Body of pancreas (tissue), 4 donors: ENCODE measurements at regions not wholly inside any gene's neighbourhood (a gene's known extent, or its start where the extent isn't known, plus 50 kb on each side); places are given as distances from the start of the nearest gene placed in this dataset.
A peak's percentile ranks its signal among the peaks of the same experiment; 100 is the strongest.

Source experiments
- ATAC-seq: fragments of 150-250 bp; one replicate; pipeline ENCODE4 v1.9.1; 2016
- DNase-seq, 4 donors: peaks; one replicate each; pipeline ENCODE4 v3.0.0-alpha.2; 2019
- H3K27ac ChIP-seq, 4 donors: fragments of 200-600 bp; sonication (generic); 1 replicate in 3 of 4; 2 replicates in 1 of 4; pipeline versions ENCODE4 v1.5.1 to v1.6.1; 2016 to 2019; ENCODE audit warnings: mild to moderate bottlenecking in 1 of 4, mixed read lengths in 1 of 4, moderate library complexity in 1 of 4
- H3K27me3 ChIP-seq, 2 donors: fragments of 200-600 bp; sonication (generic); one replicate each; pipeline ENCODE4 v1.6.0; 2016; ENCODE audit warnings: mild to moderate bottlenecking in 1 of 2
- H3K36me3 ChIP-seq, 2 donors: fragments of 200-600 bp; sonication (generic); replicated peaks in 1 of 2; 2 replicates each; pipeline ENCODE4 v1.5.1; 2016; ENCODE audit warnings: low read depth in 2 of 2; ENCODE audit not compliant: insufficient read depth in 1 of 2
- H3K4me1 ChIP-seq: fragments of 200-600 bp; sonication (generic); one replicate; pipeline ENCODE4 v1.6.0; 2016
- H3K4me3 ChIP-seq, 2 donors: fragments of 200-600 bp; sonication (generic); 1 replicate in 1 of 2; 2 replicates in 1 of 2; pipeline ENCODE4 v1.5.1; 2016 to 2019
- H3K9me3 ChIP-seq, 3 donors: fragments of 200-600 bp; sonication (generic); 1 replicate in 2 of 3; 2 replicates in 1 of 3; pipeline ENCODE4 v1.5.1; 2016
- POLR2A ChIP-seq, 3 donors: fragments of 450-650 bp; IDR thresholded peaks; one replicate each; pipeline ENCODE4 v1.6.1; 2016; ENCODE audit warnings: antibody characterized with exemption in 3 of 3, mild to moderate bottlenecking in 2 of 3
- WGBS, 2 donors: methylation state at CpG; one replicate each; pipeline ENCODE4 v1.1.5; 2017; 5-methylcytosine and 5-hydroxymethylcytosine counted together
- intact Hi-C: fragments of 100-400 bp; cut with DNase I; formaldehyde crosslinking; loops from one replicate; pipeline ENCODE4 v1.15.1; 2023
- TF ChIP-seq, protein P1 (sequence below), 7 experiments: fragments of 450-650 bp in 4 of 7; fragments of 200-600 bp in 3 of 7; sonication (generic) in 3 of 7; IDR thresholded peaks; one replicate each; pipeline ENCODE4 v1.5.1; 2016 to 2019; ENCODE audit warnings: antibody characterized with exemption in 7 of 7

DNA sequence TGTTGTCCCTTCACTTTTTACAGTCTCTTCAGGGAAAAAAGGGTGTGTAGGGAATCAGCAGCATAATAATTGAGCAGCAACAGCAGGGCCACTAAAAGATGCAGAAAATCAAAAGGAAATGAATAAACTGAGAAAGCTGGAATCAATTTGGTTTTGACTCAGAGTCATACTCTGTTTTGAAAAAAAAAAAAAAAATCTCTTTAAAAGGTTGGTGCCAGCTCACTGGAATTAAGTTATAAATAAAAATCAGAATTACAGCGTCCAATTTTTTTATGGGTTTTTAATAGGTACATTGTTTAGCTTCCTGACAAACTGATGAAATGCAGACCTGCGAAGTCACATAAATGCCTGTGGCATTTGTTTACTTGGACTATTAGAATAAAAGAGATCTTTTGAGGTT lies 231.9 kb downstream of the COG6 start:
- intact Hi-C loops, result no loop called here
- Histone ChIP-seq H3K9me3 (peaks cover 0 to 10% (median 0%) of the 10 kb centered on the region in 3 donors), H3K36me3 (no peaks in the 10 kb centered on the region), H3K4me1 (no peaks in the 10 kb centered on the region), H3K27me3 (no peaks in the 10 kb centered on the region), H3K27ac (no peak overlapping the region), H3K4me3 (no peak overlapping the region)
- DNase-seq (no peak), ATAC-seq (no peak)
- WGBS, 2 donors, result 64 to 86% methylated on average over 2 of the region's 2 CpGs
- TF ChIP-seq, protein P1, sequence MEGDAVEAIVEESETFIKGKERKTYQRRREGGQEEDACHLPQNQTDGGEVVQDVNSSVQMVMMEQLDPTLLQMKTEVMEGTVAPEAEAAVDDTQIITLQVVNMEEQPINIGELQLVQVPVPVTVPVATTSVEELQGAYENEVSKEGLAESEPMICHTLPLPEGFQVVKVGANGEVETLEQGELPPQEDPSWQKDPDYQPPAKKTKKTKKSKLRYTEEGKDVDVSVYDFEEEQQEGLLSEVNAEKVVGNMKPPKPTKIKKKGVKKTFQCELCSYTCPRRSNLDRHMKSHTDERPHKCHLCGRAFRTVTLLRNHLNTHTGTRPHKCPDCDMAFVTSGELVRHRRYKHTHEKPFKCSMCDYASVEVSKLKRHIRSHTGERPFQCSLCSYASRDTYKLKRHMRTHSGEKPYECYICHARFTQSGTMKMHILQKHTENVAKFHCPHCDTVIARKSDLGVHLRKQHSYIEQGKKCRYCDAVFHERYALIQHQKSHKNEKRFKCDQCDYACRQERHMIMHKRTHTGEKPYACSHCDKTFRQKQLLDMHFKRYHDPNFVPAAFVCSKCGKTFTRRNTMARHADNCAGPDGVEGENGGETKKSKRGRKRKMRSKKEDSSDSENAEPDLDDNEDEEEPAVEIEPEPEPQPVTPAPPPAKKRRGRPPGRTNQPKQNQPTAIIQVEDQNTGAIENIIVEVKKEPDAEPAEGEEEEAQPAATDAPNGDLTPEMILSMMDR (IDR thresholded peaks at IDR 0.05), result no peak
- TF ChIP-seq POLR2A (IDR thresholded peaks at IDR 0.05), result no peak

DNA sequence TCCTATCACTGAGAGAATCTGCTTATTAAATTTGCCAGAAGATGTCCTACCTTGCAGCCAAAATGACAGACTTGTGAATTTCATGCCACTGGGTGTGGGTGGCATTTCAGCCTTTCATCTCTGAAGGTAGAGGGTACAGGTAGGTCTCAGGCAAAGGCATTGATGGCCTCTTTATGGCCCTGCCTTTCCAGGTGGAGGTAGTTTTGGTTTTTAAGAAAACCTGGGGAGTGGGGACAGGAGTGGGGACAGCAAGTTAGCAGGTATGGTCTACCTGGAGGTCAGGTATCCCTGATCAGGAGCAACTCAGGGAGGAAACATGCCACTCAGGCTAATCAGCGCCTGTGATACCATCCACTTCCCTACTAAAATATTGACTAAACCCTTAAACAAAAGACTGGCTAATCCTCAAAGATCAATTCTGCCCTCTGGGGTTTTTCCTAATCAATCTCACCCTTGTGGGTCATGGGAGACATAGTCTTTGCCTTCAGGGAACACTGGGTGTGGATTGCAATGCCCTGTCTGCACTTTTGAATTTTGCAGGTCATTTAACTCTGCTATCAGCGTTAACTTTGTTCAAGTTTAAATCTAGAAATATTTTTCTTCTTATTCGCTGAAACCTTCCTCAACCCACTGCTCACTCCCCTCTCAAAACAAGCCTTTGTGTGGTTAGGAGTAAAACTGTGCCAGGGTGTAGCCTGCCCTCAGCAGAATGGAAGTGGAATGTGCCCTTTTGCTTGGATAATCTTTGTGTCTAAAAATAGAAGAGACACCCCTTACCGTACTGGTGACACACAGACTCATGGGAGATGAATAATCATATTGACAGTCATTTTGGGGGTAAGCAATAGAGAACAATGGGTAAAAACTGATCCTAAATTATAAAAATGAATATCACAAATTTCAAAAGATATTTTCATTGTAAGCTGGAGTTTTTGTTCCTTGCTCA lies 233.7 kb downstream of the COG6 start:
- 48 to 57% methylated on average over 4 of the region's 4 CpGs for WGBS, 2 donors
- intact Hi-C loops, result no loop called here
- ATAC-seq (no peak), DNase-seq (no peak)
- no peaks in the 10 kb centered on the region for H3K27me3 ChIP-seq
- H3K27ac ChIP-seq, result no peak overlapping the region
- no peak for TF ChIP-seq POLR2A (IDR thresholded peaks at IDR 0.05)
- TF ChIP-seq, protein P1 (IDR thresholded peaks at IDR 0.05), result no peak
- no peak overlapping the region for H3K4me3 ChIP-seq
- no peaks in the 10 kb centered on the region for H3K4me1 ChIP-seq
- peaks cover 0 to under 1% (median 0%) of the 10 kb centered on the region in 3 donors for H3K9me3 ChIP-seq
- H3K36me3 ChIP-seq, result no peaks in the 10 kb centered on the region

DNA sequence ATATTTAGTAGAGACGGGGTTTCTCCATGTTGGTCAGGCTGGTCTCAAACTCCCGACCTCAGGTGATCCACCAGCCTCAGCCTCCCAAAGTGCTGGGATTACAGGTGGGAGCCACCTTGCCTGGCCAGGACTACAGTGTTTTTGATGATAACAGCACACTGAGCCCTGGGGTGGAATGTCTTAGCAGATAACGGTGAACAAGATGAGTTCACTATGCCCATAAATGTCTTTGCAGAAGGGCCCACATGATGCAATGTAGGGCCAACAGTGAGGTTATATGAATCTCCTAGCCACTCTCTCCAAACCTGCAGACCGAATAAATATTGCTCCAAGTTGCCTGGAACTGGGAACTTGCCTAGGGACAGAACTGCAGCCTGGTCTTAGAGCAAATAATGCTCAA lies 235.1 kb downstream of the COG6 start:
- Histone ChIP-seq H3K36me3 (no peaks in the 10 kb centered on the region), H3K27ac (no peak overlapping the region), H3K4me3 (no peak overlapping the region), H3K4me1 (no peaks in the 10 kb centered on the region), H3K27me3 (no peaks in the 10 kb centered on the region), H3K9me3 (no peaks in the 10 kb centered on the region)
- ATAC-seq, result no peak
- intact Hi-C loops, result no loop called here
- TF ChIP-seq, protein P1 (IDR thresholded peaks at IDR 0.05), result no peak
- no peak for TF ChIP-seq POLR2A (IDR thresholded peaks at IDR 0.05)
- DNase-seq, result no peak
- WGBS, 2 donors, result 81 to 87% methylated on average over 4 of the region's 4 CpGs

DNA sequence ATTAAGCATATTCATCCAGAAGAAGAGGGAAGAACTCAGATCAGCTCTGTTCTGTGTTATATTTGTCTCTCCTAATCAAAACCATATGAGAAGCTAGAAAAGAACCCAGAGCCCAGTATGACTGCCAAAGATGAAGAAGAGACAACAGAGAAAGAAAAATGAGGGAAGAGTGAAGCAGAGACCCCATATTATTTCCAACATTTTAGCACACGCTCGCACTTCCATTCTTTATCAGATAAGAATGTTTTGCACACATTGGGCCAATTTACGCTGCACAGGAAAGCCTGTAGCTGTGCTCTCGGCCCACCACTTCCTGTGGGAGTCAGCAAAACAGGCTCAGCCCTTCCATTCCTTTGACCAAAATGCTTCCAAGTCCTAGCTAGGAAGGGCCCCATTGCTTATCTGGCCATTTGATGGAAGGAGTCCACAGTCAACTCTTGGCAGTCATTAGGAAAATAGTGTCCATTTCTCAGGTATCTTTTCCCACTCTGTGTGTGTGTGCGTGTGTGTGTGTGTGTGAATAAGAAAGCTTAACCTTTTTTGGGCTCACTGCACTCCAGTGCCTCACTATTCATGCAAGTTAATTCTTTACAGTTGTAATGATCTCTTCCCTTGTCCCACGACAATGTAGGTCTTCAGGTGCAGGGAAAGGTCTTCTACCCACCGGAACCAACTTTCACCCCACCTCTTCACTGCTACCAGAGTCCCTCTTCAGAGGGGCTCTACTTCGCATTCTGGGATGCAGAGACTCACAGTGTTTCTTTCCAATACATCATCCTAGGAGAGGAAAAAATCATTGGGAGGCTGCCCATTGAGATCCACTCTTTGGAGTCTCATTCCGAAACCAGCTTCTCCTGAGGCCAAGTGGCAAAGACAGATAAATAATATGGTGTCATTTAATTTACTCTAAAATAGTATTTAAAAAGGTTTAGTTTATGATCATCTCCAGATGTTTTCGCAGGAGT lies 237.5 kb downstream of the COG6 start:
- Histone ChIP-seq H3K27ac (no peak overlapping the region), H3K4me3 (no peak overlapping the region), H3K27me3 (no peaks in the 10 kb centered on the region), H3K4me1 (no peaks in the 10 kb centered on the region), H3K36me3 (no peaks in the 10 kb centered on the region), H3K9me3 (no peaks in the 10 kb centered on the region)
- TF ChIP-seq POLR2A (IDR thresholded peaks at IDR 0.05), result no peak
- TF ChIP-seq, protein P1 (IDR thresholded peaks at IDR 0.05), result no peak
- ATAC-seq (peak; percentile 40), DNase-seq (peak in 2 of 4 donors; percentile 12 to 16)
- WGBS, 2 donors, result 61 to 65% methylated on average over 10 of the region's 10 CpGs
- intact Hi-C loops, result no loop called here
